Vagina (tissue), 2 donors: ENCODE measurements at regions not wholly inside any gene's neighbourhood (a gene's known extent, or its start where the extent isn't known, plus 50 kb on each side); places are given as distances from the start of the nearest gene placed in this dataset.
"Not testable (repeated sequence)": the region's sequence is repeated elsewhere in the genome, so short reads cannot be mapped to it uniquely, and the experiment has no call there.

Source experiments
- CTCF ChIP-seq, 3 experiments: fragments of 450-650 bp in 2 of 3; fragments of 200-600 bp in 1 of 3; sonication (generic) in 1 of 3; IDR thresholded peaks; one replicate each; pipeline ENCODE4 v1.5.1; 2017 to 2019; ENCODE audit warnings: antibody characterized with exemption in 3 of 3, mild to moderate bottlenecking in 2 of 3, moderate library complexity in 2 of 3
- POLR2A ChIP-seq, 2 donors: fragments of 450-650 bp; IDR thresholded peaks; one replicate each; pipeline ENCODE4 v1.6.1; 2017; ENCODE audit warnings: antibody characterized with exemption in 2 of 2, mild to moderate bottlenecking in 2 of 2, moderate library complexity in 2 of 2

DNA sequence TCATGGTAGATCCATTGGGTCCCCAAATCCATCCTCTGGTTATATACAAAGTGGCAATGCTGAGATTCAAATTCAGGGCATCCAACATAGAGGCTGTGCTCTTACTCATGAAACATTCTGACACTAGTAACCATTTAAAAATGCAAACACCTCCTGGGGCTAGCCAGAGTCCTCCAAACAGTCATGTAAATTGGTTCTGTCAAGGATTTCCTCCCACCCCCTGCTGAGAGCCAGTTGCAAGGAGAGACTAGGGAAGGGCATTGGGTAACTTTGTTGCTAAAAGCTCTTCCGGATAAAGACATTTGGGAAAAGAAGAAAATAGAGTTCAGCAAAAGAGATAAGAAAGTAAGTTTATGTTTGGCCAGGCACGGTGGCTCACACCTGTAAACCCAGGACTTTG lies 58.3 kb downstream of the ART5 start:
- not testable (repeated sequence) for TF ChIP-seq CTCF, POLR2A (IDR thresholded peaks at IDR 0.05)
